GM18909 (cell line): ENCODE measurements at regions not wholly inside any gene's neighbourhood (a gene's known extent, or its start where the extent isn't known, plus 50 kb on each side); places are given as distances from the start of the nearest gene placed in this dataset.

Experiments used
- ATAC-seq: cut with Tn5 transposase; IDR thresholded peaks from one replicate; pipeline ENCODE4 v1.9.1; 2021; ENCODE audit warnings: mild to moderate bottlenecking; ENCODE audit not compliant: unreplicated experiment, poor library complexity

DNA sequence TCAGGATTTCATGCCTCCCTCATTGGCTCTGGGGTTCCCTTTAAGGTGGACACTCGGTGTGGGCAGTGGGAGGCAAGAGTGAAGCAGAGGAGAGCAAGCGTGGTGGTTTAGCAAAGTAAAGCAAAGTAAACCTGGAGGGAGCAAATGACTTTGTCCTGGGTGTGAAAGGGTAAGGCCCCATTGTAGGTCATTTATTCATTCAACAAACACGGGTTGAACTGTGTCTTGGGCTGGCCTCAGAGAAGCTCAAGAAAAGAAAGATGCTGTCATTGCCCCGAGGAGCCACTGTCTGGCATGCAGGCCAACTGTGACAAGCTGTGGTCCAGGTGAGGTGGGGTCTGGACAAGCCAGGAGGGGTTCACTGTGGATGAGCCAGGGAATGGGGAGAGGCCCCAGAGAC is 68.9 kb upstream of the DLK1 start:
- ATAC-seq, result no peak

DNA sequence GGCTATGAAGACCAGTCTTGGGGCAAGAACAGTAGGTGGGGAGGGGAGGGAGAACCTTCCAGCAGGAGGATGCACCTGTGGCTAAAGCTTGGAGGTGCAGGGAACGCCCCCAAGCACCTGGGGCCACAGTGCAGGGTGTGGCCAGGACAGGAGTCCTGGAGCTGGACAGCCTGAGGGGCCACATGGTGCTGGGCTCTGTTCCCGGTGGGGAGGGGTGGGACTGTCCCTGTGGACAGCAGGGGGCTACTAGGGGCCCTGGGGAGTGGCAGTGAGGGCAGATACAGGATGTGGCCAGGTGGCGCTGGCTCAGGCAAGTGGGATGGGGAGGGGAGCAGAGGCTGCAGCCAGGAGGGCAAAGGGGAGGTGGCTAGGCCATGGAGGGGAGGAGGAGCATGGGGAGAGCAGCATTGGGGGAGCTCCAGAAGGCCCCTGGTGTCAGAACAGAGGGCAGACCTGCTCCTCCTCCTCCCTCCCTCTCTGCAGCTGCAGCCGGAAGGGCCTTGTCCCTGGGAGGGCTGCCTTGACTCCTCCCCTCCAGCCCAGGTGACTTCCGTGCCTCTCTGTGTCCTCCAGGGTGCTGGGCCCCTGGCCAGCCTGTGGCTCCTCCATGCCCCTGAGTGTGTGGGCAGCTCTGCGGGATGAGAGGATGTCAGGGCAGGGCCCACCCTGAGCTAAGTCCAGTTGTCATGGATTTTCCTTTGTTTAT is 68.4 kb upstream of the DLK1 start:
- ATAC-seq, result no peak

DNA sequence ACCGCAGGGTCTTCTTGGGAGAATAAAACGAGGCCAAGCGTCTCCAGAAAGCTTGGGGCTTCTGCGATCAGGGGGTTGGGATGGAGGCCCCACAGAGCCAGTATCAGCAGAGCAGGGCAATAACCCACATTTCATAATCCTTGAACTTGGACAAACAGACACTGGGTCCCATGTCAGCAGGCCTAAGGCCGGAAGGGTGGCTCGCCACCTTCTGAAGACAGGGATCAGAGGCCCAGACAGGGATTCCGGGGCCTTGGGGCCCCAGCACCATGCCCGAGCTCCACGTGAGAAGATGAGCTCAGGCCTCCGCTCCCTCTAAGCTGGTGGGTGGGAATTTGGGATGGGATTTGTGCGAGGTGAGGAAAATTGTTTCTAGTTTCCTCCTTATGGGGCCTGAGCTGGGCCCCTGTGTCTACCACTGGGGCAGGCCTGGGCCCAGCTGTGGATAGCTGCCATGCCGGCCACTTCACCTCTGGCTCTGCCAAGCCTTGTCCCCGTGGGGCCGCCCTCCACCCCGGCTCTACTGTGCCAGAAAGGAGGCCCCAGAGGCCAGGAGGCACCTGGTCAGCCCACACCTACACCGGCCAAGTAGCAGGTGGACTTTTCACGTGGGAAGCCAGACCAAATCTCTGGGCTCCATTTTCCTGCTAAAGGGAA is 67.2 kb upstream of the DLK1 start:
- ATAC-seq, result no peak

DNA sequence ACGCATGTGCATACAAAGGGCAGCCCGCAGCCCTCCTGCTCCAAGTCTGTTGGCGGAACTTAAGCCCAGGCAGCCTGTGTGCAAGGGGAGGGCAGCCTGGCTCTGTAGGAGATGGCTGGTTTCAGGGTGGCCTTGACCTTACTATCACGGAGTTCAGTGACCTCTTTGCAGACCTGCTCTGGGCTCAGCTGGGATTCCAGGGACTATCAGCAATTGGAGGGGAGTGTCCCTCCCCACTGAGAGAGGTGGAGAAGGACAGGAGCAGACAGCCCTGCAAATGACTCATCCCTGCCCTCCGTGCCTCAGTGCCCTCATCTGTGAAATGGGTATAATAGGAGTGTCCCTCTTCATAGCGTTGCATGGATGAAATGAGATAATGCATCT is 66.2 kb upstream of the DLK1 start:
- ATAC-seq, result no peak

DNA sequence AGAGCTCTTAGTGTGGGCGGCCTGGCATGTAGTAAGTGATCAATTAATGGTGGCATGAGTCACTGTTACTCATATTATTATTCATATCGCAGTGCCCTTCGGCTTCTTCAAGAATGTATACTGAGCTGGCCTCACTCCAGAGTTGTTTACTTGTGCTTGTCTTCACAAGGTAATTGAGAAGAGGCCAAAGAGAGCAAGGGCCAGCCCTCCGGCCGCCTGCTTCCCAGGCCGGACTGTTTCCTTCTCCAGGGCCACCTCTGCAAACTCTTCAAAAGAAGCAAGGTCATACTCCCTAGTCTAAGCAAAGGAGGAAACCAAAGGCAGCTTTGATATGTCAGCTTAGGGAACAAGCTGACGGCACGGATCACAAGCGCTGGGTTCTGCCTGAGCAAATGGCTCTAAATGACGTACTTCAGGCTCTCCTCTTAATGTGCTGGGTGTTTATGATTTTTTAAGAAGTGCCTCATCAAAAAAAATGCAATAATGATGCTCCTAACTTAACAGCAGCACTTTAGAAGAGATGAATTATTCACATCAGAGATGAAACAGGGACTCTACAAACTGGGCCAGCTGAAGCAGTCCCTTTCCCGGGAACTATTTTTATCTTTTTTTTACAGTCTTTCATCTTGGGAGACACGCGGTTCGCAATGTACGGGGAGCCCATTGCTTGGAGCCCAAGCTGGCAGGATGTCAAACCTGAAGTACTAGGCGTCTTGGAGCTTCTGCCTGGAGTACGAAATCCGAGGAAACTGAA is 65.6 kb upstream of the DLK1 start:
- ATAC-seq, result no peak

DNA sequence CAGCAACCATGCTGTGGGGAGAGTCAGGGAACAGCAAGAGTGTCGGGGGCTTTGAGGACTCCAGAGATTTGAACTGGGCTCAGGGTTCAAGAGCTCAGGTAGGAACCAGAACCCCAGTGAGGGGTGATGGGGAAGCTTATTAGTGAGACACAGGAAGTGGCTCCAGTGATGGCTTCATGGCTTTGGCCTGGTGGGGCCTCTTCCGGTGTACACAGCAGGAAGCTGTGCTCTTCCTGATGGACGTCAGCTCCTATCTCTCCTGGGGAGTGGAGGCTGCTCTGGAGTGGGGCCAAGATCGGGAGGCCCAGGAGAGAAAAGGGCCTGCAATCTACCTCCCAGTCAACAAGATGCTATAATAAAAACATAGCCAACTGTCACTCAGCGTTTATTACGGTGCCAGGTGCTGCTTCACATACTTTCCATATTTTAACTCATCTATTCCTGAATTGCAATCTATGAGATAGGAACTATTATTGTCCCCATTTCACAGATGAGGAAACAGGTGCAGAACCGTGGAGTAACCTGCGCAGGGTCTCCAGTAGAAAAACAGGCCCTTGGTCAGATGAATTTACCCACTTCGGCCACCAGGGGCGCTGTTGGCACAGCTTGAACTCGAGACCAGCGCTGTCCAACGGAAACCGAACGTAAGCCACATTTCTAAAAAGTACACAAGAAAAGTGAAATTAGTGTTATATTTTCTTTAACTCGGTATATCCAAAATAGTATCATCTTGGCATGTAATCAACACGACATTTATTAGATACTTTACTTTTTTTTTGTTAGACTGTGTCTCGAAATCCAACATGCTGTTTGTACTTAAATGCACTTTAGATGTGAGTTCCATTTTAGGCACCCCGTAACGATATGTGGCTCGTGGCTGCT is 63.6 kb upstream of the DLK1 start:
- no peak for ATAC-seq

DNA sequence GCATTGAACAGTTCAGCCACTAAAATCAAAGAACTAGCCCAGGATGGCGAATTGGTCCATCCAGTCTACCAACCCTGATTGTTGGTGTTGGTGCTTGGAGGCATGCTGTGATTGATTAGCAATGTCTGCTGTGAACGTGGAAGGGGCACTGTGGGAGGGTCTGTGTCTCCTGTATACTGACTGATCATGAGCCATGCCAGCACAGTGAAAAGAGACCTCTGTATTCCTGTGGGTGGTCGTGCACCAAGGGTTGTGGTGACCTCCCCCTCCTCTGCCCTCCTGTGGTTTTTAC is 63.0 kb upstream of the DLK1 start:
- no peak for ATAC-seq

DNA sequence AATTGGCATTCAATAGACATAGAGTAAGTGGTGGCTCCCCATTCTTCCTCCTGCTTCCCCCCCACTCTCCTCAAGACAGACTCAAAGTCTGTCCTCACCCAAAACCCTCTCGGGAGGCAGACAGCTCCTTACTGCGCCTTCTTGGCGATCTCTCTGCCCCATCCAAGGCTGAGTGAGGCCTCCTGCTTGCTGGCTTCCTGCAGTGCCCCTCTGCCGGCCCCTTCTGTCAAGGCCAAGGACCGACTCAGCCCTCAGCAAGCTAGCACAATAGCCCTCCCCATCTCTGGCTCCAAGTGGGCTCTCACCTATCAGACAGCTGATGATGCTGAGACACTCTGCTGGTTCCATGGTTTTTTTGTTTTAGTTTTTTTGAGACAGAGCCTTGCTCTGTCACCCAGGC is 62.5 kb upstream of the DLK1 start:
- ATAC-seq, result no peak

DNA sequence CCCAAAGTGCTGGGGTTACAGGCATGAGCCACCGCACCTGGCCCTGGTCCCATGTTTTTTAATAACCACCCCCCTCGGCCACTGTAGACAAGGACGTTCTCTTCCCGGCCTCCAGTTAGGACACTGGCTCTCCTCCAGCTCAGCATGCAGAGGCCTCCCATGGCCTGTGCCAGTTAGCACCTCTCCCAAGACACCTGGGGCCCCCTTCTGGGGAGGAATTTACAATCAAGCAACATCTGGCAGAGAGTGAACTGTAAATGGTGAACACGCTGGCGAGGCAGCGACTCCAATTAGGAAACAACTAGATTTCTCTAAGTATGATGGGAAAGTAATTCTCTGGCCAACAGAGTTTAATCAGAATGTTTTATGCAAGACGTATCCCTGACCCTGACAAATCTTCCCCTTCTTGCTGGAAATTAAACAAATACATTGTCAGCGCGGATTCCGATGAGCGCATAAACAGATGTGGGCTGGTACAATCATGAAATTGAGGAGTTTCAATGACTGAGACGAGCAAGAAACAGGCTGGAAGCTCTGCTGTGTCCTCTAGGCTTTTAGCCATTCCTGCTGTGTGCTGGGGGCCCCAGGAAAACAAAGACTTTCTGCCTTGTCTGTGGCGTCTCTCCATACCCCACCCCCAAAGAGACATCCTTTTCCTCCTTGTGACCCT is 61.7 kb upstream of the DLK1 start:
- no peak for ATAC-seq

DNA sequence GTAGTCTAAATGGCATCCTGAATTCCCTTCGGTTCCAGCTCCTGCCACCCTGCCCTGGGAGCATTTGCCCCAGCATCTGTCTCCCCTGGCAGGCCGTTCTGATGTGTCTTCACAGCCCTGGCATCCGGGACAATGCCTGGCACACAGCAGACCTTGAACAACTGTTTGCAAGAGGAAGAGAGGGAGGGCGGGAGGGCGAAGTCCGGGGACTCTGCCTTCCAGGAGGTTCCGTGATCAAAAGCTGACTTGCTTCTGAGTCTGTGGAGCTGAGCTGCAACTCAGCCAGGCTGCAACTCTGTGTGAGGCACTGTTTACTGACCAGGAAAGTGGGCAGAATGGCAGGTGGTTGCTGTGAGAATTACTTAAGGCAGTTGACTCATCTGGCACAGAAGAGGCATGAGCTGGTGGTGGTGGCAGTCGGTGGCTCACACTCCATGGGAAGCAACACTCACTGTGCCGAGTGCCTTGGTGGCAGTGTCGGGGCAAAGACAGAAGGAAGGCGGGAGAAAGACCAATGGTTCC is 61.1 kb upstream of the DLK1 start:
- no peak for ATAC-seq

DNA sequence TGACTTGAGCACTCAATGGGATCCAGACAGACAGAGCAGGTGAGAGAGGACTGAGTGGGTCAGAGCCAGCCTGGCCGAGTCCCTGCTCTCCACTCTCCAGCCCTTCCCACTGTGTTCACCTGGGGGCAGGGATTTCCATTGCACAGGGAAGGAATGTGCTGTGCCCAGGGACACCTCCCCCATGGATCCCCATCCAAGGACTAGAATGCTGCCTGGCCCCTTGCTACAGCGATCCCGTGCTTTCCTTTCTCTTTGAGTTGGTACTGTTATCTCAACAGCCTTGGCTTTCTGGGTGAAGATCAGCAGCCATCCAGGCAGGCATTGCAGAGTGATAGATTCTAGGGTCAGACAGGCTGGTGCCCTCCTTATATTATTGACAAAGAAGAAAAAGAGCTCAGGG is 60.3 kb upstream of the DLK1 start:
- no peak for ATAC-seq

DNA sequence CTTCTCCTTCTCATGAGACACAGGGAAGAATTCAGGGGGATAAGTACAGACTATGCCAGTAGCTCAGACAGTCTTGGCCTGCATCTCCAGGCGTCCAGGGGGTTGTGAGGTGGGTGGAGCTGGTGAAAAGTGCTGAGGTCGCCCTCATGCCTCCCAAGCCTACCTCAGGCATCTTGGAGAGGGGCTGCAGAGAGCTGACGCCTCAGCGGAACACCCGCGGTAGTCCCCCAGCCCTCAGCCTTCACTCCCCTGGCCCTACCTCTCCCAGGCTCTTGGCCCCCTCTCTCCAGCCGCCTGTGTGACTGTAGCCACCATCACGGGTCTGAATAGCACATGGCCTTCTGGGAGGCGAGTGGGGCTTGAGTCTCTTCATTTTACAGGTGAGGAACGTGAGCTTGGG is 59.8 kb upstream of the DLK1 start:
- no peak for ATAC-seq

DNA sequence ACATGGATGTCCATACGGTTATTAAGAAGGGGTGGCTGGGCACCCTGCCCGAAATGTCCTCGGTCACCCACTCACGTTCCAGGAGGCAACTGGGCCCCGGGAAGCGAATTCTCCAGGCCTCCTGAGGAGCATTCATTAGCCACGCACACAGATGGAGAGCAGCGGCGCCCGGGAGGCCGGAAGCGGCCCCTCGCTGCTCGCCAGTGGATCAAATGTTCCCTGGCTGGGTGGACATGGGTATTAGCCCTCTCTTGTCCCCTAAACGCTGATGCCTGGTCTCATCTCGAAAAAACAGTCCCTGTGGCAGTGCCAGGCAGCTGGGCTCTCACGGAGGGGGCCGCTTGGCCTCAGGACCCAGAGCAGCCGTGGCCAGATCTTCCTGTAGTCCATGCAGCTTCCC is 59.0 kb upstream of the DLK1 start:
- ATAC-seq, result no peak

DNA sequence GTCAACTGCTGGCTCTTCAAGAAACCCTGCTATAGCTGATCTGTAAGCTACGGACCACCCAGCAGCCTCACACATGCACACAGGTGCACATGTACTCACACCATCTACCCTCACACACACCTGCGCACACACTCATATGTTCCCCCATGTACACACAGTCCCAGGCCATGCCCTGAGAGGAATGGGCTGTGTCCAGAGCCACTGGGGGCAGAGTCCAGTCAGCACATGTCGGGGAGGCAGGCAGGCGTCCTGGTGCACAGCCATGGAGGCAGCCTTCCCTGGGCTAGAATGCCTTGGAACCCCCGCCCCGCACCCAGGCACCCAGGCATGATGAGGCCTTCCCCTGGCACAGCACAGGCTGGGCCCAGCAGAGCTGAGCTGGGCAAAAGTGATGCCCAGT is 58.3 kb upstream of the DLK1 start:
- no peak for ATAC-seq

DNA sequence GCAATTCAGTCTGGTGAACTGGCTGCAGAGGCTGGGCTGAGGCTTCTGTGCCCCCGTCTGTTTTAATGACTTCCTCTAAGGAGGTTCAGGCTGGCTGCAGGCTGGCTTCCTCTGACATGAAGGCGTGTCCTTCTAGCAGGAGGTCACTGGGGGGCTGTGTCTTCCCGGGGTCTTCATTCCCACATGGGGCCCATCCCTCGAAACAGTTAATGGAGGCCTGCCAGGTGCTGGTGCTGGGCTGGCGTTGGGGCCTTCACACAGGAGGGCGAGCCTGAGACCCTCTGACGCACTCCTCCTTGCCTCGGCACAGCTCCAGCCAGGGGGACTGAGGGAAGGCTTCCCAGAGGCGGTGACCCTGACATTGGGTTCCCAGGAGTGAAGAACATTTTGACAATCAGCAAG is 57.7 kb upstream of the DLK1 start:
- no peak for ATAC-seq

DNA sequence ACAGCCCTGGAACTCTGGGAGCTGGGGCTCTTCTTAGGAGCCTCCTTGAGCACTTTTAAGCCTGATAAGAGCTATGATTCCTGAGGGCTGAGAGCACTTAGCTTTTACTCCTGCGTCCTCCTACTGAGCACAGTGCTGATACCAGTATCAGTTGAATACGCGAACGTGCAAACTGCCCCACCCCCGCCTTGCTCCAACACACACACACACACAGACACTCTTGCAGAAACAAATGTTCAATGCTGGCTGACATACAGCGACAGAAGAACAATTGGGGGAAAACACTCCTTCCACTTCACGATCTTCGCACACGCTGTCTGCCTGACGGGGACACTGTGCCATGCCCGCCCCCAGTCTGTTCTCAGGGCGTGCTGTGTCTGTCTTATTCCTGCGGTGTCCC is 57.2 kb upstream of the DLK1 start:
- no peak for ATAC-seq

DNA sequence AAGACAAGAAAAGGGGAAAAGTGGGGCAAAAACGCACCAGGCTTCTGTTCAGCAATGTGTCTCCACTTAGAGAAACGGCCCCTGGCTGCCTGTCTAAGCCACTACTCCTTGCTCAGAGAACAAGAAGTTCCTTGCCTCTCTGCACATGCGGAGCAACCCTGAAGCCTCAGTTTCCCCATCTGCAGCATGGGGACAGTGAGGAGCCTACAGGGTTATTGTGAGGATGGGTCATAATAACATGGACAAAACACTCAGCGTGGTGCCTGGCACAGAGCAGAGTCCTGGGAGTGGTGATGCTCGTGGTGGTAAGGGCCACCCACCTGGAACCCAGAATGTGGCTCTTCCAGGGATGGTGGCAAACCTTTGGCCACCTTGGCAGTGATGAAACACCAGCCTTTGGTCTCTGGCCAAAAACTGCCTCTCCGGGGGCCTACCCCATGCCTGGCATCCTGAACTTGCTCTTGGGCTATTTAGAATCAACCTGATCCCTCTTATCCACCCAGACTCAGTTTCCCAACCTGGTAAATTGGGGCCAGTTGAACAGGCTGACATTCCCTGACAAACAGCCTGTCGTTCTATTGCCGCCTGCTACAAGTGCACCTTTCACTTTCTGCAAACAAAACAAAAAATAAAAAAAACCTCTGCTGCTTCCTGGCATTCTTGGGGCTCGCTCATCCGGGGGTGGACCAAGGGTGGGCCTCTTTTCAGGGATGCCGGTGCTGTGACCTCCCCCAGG is 56.5 kb upstream of the DLK1 start:
- ATAC-seq, result no peak

DNA sequence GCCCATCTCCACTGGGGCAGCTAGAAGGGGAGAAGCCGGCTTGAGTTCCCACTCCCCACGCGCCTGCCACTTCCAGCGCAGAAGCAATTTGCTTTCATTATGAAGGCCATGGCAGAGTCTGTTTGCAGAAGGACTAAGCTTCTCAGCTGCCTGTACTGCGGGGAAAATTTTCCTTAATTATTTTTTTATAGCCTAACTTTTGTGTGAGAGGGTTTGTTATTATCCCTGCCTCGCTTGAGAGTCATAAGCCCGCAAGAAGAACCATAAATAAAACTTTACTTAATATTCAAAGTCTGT is 56.0 kb upstream of the DLK1 start:
- ATAC-seq, result no peak

DNA sequence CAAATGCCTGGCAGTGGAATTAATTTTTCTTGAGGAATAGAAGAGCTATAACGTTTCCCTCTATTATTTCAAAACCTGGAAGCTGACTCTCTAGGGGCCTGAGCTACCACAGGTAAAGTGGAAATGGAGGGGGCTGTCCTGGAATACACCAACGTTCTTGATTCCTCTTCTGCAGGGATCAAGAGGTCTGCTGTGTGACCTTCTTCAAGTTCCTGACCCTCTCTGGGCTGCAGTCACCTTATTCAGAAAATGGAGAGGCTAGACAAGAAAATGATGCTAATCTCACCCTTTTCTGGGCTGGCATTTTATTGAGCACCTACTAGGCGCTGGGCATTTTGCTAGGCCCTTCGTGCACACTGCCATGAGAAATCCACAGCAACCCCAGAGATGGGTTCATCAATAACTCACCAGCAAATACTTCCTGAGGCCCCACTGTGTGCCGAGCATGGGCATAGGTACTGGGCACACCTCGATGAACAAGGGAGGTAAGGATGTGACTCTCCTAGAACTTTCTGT is 55.2 kb upstream of the DLK1 start:
- no peak for ATAC-seq

DNA sequence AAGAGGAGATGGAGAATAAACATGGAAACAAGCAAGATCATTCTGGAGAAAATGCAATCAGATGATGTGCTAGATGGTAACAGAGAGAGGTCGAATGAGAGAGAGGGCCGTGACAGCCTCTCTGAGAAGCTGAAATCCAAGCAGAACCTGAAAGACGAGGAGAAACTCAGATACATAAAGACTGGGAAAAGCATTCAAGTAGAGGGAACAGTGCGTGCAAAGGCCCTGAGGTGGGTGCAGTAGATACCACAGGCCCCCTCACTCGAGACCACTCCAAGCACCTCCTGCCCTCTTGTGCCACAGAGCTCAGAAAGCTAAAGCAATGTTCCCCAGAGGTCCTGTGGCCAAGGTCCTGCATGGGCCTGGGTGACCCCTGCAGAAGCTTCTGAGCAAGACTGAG is 54.8 kb upstream of the DLK1 start:
- no peak for ATAC-seq
